ENCODE measurements at regions not wholly inside any gene's neighbourhood (a gene's known extent, or its start where the extent isn't known, plus 50 kb on each side); places are given as distances from the start of the nearest gene placed in this dataset.

- Mint-ChIP-seq H3K4me1 (peaks cover 19% of the 10 kb centered on the region), H3K4me3 (no peak overlapping the region)
These were observed 84.4 kb upstream of the SYT6 start for GRCh38 chr1:114238053-114238452.

DNA sequence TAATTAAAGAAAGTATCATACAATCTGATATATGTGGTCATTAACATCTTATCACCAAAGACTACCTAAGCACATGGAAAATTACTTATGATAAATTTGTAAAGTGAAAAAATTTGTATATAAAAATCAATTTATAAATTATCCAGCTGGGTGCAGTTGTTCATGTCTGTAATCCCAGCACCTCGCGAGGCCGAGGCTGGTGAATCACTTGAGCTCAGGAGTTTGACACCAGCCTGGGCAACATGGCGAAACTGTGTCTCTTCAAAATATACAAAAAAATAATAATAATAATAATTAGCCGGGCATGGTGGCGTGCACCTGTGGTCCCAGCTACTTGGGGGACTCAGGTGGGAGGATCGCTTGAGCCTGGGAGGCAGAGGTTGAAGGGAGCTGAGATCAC, 82.8 kb upstream of the SYT6 start:
- Mint-ChIP-seq H3K27ac (no peak overlapping the region), H3K4me1 (peaks cover 19% of the 10 kb centered on the region), H3K9me3 (peaks cover 14% of the 10 kb centered on the region), H3K4me3 (no peak overlapping the region), H3K36me3 (ENCODE audit: low read depth) (peaks cover 10% of the 10 kb centered on the region), H3K27me3 (ENCODE audit: low read depth, poor library complexity) (no peaks in the 10 kb centered on the region)
- no peak for DNase-seq
- no peak for TF ChIP-seq CTCF (IDR thresholded peaks at IDR 0.05)

More at GRCh38 chr1:114238053-114238452, 84.4 kb upstream of the SYT6 start:
- H3K36me3 Mint-ChIP-seq (ENCODE audit: low read depth), result peaks cover 10% of the 10 kb centered on the region
- no peaks in the 10 kb centered on the region for H3K27me3 Mint-ChIP-seq (ENCODE audit: low read depth, poor library complexity)
- no peak for DNase-seq
- TF ChIP-seq CTCF (IDR thresholded peaks at IDR 0.05), result no peak
- H3K27ac Mint-ChIP-seq, result no peak overlapping the region
- peaks cover 23% of the 10 kb centered on the region for H3K9me3 Mint-ChIP-seq

DNA sequence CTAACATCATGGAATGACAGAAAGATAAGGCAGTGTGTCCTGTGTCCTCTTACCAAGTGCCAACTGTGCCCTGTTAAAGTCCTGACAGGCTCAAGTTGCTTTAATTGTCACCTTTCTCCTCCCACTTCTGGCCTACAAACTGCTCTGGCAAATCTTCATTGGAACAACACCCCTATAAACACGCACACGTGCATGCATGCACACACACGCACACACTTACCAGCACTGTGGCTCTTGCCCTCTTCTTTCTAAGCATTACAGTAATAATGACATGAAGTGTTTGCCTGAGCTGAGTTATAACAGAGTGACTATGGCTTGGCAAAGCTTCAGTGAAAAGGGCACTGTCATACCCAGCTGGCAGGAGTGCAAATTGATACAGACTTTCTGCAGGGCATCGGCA, 82.3 kb upstream of the SYT6 start:
- peaks cover 24% of the 10 kb centered on the region for H3K4me1 Mint-ChIP-seq
- TF ChIP-seq CTCF (IDR thresholded peaks at IDR 0.05), result no peak
- no peak overlapping the region for H3K4me3 Mint-ChIP-seq
- peaks cover 8% of the 10 kb centered on the region for H3K9me3 Mint-ChIP-seq
- no peaks in the 10 kb centered on the region for H3K27me3 Mint-ChIP-seq (ENCODE audit: low read depth, poor library complexity)
- no peak for DNase-seq
- H3K27ac Mint-ChIP-seq, result no peak overlapping the region
- peaks cover 7% of the 10 kb centered on the region for H3K36me3 Mint-ChIP-seq (ENCODE audit: low read depth)

DNA sequence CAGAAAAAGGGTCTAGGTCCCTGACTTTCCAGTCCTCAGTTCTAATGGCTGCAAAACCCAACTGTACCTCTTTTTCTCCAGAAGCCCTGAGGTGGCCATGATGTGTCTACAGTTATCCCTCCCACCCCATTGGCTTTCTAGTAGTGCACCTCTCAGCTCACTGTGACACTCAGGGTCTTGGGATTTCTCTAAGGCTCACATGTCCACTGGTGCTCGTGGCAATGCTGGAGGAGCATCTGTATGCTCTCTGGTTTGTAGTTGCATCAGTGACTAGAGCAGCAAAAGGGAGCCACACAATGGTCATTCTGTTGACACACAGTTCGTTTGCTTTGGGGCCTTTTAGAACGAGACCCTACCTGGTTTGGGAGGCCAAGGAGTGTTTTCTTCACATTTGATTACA, 81.6 kb upstream of the SYT6 start:
- DNase-seq, result no peak
- Mint-ChIP-seq H3K27me3 (ENCODE audit: low read depth, poor library complexity) (no peaks in the 10 kb centered on the region), H3K9me3 (peaks cover 2% of the 10 kb centered on the region), H3K4me3 (no peak overlapping the region), H3K4me1 (peaks cover 31% of the 10 kb centered on the region), H3K36me3 (ENCODE audit: low read depth) (peaks cover under 1% of the 10 kb centered on the region), H3K27ac (no peak overlapping the region)
- TF ChIP-seq CTCF (IDR thresholded peaks at IDR 0.05), result no peak

GRCh38 chr1:114234408-114235124, 80.9 kb upstream of the SYT6 start:
- Mint-ChIP-seq H3K36me3 (ENCODE audit: low read depth) (no peaks in the 10 kb centered on the region), H3K27me3 (ENCODE audit: low read depth, poor library complexity) (no peaks in the 10 kb centered on the region), H3K27ac (no peak overlapping the region), H3K4me3 (no peak overlapping the region), H3K9me3 (no peaks in the 10 kb centered on the region), H3K4me1 (peaks cover 36% of the 10 kb centered on the region)
- TF ChIP-seq CTCF (IDR thresholded peaks at IDR 0.05), result no peak
- no peak for DNase-seq

DNA sequence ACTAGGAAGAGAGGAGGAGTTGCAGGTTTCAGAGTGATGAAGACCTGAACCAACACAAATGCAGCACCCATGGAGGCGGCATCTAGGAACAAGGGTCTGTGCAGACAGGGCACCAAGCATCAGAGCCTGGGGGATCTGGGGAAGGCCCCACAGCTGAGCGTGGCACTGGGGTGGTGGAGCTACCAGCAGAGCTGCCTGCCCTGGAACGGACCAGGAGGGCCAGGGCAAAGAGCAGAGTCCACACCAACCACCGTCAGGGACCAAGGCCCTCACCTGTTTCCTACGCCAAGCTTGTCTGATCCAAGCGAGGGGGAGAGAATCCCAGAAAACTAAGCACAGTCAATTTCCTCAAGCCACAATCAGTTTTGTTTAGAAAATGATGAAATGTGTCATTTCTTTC, 79.0 kb upstream of the SYT6 start:
- H3K36me3 Mint-ChIP-seq (ENCODE audit: low read depth), result no peaks in the 10 kb centered on the region
- H3K9me3 Mint-ChIP-seq, result no peaks in the 10 kb centered on the region
- H3K4me3 Mint-ChIP-seq, result no peak overlapping the region
- no peaks in the 10 kb centered on the region for H3K27me3 Mint-ChIP-seq (ENCODE audit: low read depth, poor library complexity)
- H3K27ac Mint-ChIP-seq, result no peak overlapping the region
- no peak for DNase-seq
- H3K4me1 Mint-ChIP-seq, result peaks cover 32% of the 10 kb centered on the region
- TF ChIP-seq CTCF (IDR thresholded peaks at IDR 0.05), result no peak

Data from nephron progenitor cell (in vitro differentiated cells).